ENCODE measurements at regions not wholly inside any gene's neighbourhood (a gene's known extent, or its start where the extent isn't known, plus 50 kb on each side); places are given as distances from the start of the nearest gene placed in this dataset.

DNA sequence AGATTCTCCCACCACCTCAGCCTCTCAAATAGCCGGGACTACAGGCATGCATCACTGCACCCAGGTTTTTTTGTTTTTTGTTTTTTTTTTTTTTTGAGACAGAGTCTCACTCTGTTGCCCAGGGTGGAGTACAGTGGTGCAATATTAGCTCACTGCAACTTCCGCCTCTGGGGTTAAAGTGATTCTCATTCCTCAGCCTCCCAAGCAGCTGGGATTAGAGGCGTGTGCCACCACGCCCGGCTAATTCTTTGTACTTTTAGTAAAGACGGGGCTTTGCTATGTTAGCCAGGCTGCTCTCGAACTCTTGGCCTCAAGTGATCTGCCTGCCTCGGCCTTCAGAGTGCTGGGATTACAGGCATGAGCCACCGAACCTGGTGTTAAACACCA, 107.5 kb upstream of the KIF5B start:
- Histone ChIP-seq H3K4me1 (ENCODE audit: insufficient read depth, low read length, poor library complexity, severe bottlenecking) (no peaks in the 10 kb centered on the region), H4K20me1 (ENCODE audit: insufficient read depth, low read length, poor library complexity, severe bottlenecking) (no peaks in the 10 kb centered on the region), H3K27me3 (ENCODE audit: insufficient read depth, low read length, poor library complexity, severe bottlenecking) (no peaks in the 10 kb centered on the region), H3K9me3 (ENCODE audit: insufficient read depth, low read depth, low read length) (no peaks in the 10 kb centered on the region), H2AFZ (ENCODE audit: low read length) (no peak overlapping the region), H3K79me2 (ENCODE audit: insufficient read depth, low read length) (no peaks in the 10 kb centered on the region), H3F3A (ENCODE audit: low read depth) (no peaks in the 10 kb centered on the region), H3K4me2 (ENCODE audit: low read depth, low read length, poor library complexity, severe bottlenecking) (no peak overlapping the region), H3K4me3 (ENCODE audit: low read length, poor library complexity, severe bottlenecking) (no peak overlapping the region), H3K9ac (ENCODE audit: low read depth, low read length, poor library complexity, severe bottlenecking) (no peak overlapping the region), H3K36me3 (ENCODE audit: insufficient read depth, low read length) (no peaks in the 10 kb centered on the region), H3K9me2 (replicated peaks; ENCODE audit: low read depth, low read length) (no peaks in the 10 kb centered on the region)
- no peak for TF ChIP-seq EZH2phosphoT487 (IDR thresholded peaks at IDR 0.05; ENCODE audit: borderline replicate concordance)
- TF ChIP-seq, protein P1, sequence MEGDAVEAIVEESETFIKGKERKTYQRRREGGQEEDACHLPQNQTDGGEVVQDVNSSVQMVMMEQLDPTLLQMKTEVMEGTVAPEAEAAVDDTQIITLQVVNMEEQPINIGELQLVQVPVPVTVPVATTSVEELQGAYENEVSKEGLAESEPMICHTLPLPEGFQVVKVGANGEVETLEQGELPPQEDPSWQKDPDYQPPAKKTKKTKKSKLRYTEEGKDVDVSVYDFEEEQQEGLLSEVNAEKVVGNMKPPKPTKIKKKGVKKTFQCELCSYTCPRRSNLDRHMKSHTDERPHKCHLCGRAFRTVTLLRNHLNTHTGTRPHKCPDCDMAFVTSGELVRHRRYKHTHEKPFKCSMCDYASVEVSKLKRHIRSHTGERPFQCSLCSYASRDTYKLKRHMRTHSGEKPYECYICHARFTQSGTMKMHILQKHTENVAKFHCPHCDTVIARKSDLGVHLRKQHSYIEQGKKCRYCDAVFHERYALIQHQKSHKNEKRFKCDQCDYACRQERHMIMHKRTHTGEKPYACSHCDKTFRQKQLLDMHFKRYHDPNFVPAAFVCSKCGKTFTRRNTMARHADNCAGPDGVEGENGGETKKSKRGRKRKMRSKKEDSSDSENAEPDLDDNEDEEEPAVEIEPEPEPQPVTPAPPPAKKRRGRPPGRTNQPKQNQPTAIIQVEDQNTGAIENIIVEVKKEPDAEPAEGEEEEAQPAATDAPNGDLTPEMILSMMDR (conservative IDR thresholded peaks at IDR 0.05; ENCODE audit: low read length), result no peak

DNA sequence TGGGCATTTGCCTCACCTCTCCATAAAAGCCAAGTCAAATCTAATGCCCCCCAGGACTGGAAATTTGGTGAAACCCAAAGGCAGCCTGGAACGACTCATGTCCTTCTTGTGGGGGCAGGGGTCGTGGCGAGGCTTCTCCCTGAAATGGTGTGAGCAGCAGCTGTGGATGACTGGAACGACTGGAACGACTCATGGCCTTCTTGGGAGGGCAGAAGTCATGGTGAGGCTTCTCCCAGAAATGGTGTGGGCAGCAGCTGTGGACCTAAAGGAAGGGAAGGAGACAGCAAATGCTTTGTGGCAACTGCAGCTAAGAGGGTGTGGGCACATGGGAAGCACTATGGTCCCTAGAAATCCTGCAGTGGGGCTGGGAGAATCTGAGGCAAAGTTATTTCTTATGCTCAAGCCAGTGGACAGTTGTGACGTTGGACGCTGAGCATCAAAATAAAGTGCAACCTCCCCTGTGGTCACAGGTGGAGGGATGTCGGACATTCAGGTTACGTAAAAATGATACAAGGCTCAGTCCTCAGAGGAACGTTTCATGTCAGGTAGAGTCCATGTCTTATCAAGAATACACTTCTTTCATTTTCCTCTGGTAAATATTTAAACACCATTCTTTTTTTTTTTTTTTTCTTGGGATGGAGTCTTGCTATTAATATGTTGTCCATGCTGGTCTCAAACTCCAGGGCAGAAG, 107.0 kb upstream of the KIF5B start:
- H3K4me3 ChIP-seq (ENCODE audit: low read length, poor library complexity, severe bottlenecking), result no peak overlapping the region
- no peaks in the 10 kb centered on the region for H3K36me3 ChIP-seq (ENCODE audit: insufficient read depth, low read length)
- TF ChIP-seq, protein P1 (conservative IDR thresholded peaks at IDR 0.05; ENCODE audit: low read length), result no peak
- no peak for TF ChIP-seq EZH2phosphoT487 (IDR thresholded peaks at IDR 0.05; ENCODE audit: borderline replicate concordance)
- no peaks in the 10 kb centered on the region for H3F3A ChIP-seq (ENCODE audit: low read depth)
- no peak overlapping the region for H3K9ac ChIP-seq (ENCODE audit: low read depth, low read length, poor library complexity, severe bottlenecking)
- H3K27me3 ChIP-seq (ENCODE audit: insufficient read depth, low read length, poor library complexity, severe bottlenecking), result no peaks in the 10 kb centered on the region
- no peak overlapping the region for H2AFZ ChIP-seq (ENCODE audit: low read length)
- H3K79me2 ChIP-seq (ENCODE audit: insufficient read depth, low read length), result no peaks in the 10 kb centered on the region
- no peaks in the 10 kb centered on the region for H3K4me1 ChIP-seq (ENCODE audit: insufficient read depth, low read length, poor library complexity, severe bottlenecking)
- H3K9me2 ChIP-seq (replicated peaks; ENCODE audit: low read depth, low read length), result no peaks in the 10 kb centered on the region
- H4K20me1 ChIP-seq (ENCODE audit: insufficient read depth, low read length, poor library complexity, severe bottlenecking), result no peaks in the 10 kb centered on the region
- H3K9me3 ChIP-seq (ENCODE audit: insufficient read depth, low read depth, low read length), result no peaks in the 10 kb centered on the region
- H3K4me2 ChIP-seq (ENCODE audit: low read depth, low read length, poor library complexity, severe bottlenecking), result no peak overlapping the region

DNA sequence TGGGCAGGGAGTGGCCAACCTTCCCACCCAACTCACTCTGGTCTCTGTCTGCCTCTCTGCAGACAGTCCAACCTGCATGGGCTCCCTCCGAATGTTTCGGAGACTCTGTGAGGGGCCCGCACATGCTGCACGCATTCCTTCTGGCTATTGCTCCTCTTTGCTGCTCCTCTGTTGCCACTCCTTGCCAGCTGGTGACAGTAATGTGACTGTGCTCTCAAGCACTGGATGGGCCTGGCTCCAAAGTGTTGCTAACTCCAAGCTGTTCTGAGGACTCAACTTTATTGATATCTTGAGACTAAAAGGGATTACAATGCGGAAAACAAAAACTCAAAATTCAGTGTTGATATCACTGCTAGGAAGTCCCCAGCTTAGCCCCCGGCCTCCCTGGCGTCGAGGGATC, 105.4 kb upstream of the KIF5B start:
- no peak for TF ChIP-seq EZH2phosphoT487 (IDR thresholded peaks at IDR 0.05; ENCODE audit: borderline replicate concordance)
- TF ChIP-seq, protein P1 (conservative IDR thresholded peaks at IDR 0.05; ENCODE audit: low read length), result no peak
- Histone ChIP-seq H3K4me3 (ENCODE audit: low read length, poor library complexity, severe bottlenecking) (no peak overlapping the region), H3K27me3 (ENCODE audit: insufficient read depth, low read length, poor library complexity, severe bottlenecking) (no peaks in the 10 kb centered on the region), H3K4me2 (ENCODE audit: low read depth, low read length, poor library complexity, severe bottlenecking) (no peak overlapping the region), H3F3A (ENCODE audit: low read depth) (no peaks in the 10 kb centered on the region), H3K79me2 (ENCODE audit: insufficient read depth, low read length) (no peaks in the 10 kb centered on the region), H4K20me1 (ENCODE audit: insufficient read depth, low read length, poor library complexity, severe bottlenecking) (no peaks in the 10 kb centered on the region), H3K9me2 (replicated peaks; ENCODE audit: low read depth, low read length) (no peaks in the 10 kb centered on the region), H3K36me3 (ENCODE audit: insufficient read depth, low read length) (no peaks in the 10 kb centered on the region), H2AFZ (ENCODE audit: low read length) (no peak overlapping the region), H3K9ac (ENCODE audit: low read depth, low read length, poor library complexity, severe bottlenecking) (no peak overlapping the region), H3K9me3 (ENCODE audit: insufficient read depth, low read depth, low read length) (no peaks in the 10 kb centered on the region), H3K4me1 (ENCODE audit: insufficient read depth, low read length, poor library complexity, severe bottlenecking) (no peaks in the 10 kb centered on the region)

Measured in Loucy (cell line).